SK-N-SH treated with all-trans-retinoic acid at 6 μM for 48 hours (cell line): ENCODE measurements at regions not wholly inside any gene's neighbourhood (a gene's known extent, or its start where the extent isn't known, plus 50 kb on each side); places are given as distances from the start of the nearest gene placed in this dataset.

Experiments used
- OSR1 ChIP-seq: fragments of 250-450 bp; sonication (Bioruptor Pico); IDR thresholded peaks from 2 replicates; pipeline ENCODE4 v1.8.0; 2022; ENCODE audit warnings: moderate library complexity, mild to moderate bottlenecking, inconsistent platforms
- RARB ChIP-seq: fragments of 250-450 bp; sonication (Bioruptor Pico); IDR thresholded peaks from 2 replicates; pipeline ENCODE4 v1.8.0; 2021; ENCODE audit warnings: mild to moderate bottlenecking, moderate library complexity
- ZC3H10 ChIP-seq: fragments of 250-450 bp; sonication (Bioruptor Pico); IDR thresholded peaks from 2 replicates; pipeline ENCODE4 v1.5.1; 2021; ENCODE audit warnings: mild to moderate bottlenecking, moderate library complexity
- TF ChIP-seq, protein P1 (sequence below): fragments of 250-450 bp; sonication (Bioruptor Pico); IDR thresholded peaks from 2 replicates; pipeline ENCODE4 v1.5.1; 2020; ENCODE audit warnings: low read depth, mild to moderate bottlenecking, moderate library complexity

DNA sequence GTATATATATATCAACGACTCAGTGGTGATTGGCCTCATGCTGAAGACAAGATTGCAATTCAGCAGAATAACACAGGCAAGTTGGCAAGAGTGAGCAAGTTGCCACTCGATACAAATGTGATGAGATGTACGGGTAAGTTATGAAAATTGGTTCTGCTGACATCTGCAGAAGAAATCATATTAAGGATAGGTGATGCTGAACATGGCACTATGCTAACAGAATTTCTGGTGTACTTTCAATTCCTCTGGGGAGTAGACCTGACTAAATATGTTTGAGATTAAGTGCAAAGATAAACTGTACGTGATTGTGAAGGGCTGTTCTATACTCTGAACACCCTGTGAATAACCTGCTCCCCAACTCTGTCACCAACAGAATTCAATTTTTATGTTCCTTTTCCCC lies 758.2 kb downstream of the TBC1D32 start:
- TF ChIP-seq ZC3H10 = no peak
- TF ChIP-seq OSR1 (CRISPR knock-in tag) = no peak
- TF ChIP-seq RARB (CRISPR knock-in tag) = no peak
- TF ChIP-seq, protein P1, sequence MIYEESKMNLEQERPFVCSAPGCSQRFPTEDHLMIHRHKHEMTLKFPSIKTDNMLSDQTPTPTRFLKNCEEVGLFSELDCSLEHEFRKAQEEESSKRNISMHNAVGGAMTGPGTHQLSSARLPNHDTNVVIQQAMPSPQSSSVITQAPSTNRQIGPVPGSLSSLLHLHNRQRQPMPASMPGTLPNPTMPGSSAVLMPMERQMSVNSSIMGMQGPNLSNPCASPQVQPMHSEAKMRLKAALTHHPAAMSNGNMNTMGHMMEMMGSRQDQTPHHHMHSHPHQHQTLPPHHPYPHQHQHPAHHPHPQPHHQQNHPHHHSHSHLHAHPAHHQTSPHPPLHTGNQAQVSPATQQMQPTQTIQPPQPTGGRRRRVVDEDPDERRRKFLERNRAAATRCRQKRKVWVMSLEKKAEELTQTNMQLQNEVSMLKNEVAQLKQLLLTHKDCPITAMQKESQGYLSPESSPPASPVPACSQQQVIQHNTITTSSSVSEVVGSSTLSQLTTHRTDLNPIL (CRISPR knock-in tag) = no peak
